ENCODE measurements at regions not wholly inside any gene's neighbourhood (a gene's known extent, or its start where the extent isn't known, plus 50 kb on each side); places are given as distances from the start of the nearest gene placed in this dataset.
"Not testable (repeated sequence)": the region's sequence is repeated elsewhere in the genome, so short reads cannot be mapped to it uniquely, and the experiment has no call there.

GRCh38 chr4:3947761-3948160, 181.6 kb downstream of the ADRA2C start:
- TF ChIP-seq CTCF (conservative IDR thresholded peaks at IDR 0.05; ENCODE audit: low read length); EZH2phosphoT487 (IDR thresholded peaks at IDR 0.05; ENCODE audit: borderline replicate concordance, low read depth, low read length): not testable (repeated sequence)

All from OCI-LY7 (cell line).